AG10803 (cell line): ENCODE measurements at regions not wholly inside any gene's neighbourhood (a gene's known extent, or its start where the extent isn't known, plus 50 kb on each side); places are given as distances from the start of the nearest gene placed in this dataset.

Source experiments
- DNase-seq: peaks from one replicate; pipeline ENCODE4 v3.0.0; 2010; ENCODE audit warnings: low read depth
- H3K4me3 ChIP-seq: 2 replicates; pipeline ENCODE4 v1.5.1; 2011; ENCODE audit warnings: mild to moderate bottlenecking, low read length, control low read depth
- TF ChIP-seq, protein P1 (sequence below): conservative IDR thresholded peaks from 2 replicates; pipeline ENCODE4 v1.5.1; 2011; ENCODE audit warnings: mild to moderate bottlenecking, low read length, control low read depth, inconsistent platforms

DNA sequence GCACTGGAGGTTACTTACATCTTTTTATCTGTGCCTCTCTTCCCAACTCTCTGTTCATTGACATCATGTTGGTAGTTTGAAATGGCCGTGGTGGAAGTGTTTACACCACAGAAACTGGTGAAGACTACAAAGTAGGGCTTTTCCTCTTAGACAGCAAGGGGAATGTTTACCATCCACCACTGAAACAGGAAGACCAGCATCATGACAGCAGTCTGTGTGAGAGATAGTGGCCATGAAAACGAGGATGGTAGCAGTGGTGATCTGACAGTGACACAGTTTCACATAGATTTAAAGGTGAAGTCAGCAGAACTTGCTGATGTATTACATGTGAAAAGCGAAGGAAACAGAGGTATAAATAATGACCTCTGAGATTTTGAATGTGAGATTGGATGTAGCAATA, 115.7 kb downstream of the CCDC71L start:
- TF ChIP-seq, protein P1, sequence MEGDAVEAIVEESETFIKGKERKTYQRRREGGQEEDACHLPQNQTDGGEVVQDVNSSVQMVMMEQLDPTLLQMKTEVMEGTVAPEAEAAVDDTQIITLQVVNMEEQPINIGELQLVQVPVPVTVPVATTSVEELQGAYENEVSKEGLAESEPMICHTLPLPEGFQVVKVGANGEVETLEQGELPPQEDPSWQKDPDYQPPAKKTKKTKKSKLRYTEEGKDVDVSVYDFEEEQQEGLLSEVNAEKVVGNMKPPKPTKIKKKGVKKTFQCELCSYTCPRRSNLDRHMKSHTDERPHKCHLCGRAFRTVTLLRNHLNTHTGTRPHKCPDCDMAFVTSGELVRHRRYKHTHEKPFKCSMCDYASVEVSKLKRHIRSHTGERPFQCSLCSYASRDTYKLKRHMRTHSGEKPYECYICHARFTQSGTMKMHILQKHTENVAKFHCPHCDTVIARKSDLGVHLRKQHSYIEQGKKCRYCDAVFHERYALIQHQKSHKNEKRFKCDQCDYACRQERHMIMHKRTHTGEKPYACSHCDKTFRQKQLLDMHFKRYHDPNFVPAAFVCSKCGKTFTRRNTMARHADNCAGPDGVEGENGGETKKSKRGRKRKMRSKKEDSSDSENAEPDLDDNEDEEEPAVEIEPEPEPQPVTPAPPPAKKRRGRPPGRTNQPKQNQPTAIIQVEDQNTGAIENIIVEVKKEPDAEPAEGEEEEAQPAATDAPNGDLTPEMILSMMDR = no peak
- no peak overlapping the region for H3K4me3 ChIP-seq
- DNase-seq = no peak

DNA sequence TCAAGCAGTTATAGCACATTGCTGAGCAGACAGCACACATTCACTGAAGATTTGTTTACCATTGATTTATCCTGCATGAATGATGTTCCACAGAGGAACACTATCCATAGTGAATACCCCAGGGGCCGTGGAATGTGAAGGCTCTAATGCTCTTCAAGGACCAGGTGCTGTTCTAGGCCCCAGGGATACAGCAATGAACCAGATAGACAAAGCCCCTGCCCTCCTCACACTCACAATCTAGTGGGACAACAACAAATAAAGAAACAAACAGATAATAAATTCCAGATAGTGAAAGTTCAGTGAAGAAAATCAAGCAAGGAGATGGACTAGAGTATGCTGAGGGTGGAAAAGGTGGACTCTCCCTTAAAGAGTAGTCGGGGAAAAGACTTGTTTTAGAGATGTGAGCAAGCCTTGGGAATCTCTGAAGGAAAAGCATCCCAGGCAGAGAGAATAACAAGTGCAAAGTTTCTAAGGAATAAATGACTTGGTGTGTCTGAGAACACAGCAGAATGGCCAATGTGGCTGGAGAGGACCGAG, 117.7 kb downstream of the CCDC71L start:
- DNase-seq = no peak

DNA sequence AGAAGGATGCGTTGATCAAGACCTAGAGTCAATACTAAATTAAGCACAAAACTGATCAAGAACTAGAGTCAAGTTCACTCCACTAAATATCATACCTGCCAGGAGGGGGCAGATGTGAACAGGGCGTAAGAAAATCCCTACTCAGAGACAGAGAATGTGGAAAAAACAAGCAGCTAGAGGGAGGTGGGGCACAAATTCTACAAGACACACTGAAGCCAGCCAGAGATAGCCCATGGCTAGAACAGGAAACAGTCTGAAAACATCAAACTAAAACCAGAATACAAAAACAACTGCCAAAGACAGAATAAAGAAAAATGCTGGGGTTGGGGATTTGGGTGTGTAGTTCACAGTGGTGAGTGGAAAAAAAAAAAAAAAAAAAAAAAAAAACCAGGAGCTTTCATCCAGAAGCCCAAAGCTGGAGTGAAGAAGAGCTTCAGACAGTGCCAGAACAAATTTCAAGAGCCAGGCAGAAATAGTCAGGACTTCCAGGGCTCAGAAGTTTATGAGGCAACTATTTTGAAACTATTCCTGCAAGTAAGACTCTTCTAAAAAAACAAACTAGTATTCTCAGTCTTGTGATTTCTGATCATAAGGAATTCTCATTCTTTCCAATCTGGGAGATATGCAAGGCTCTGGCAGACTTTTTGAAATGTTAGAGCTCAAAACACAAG, 118.3 kb downstream of the CCDC71L start:
- peak; percentile 93 for DNase-seq

More for the DNA sequence above, 117.7 kb downstream of the CCDC71L start:
- TF ChIP-seq, protein P1 = no peak
- H3K4me3 ChIP-seq = no peak overlapping the region

DNA sequence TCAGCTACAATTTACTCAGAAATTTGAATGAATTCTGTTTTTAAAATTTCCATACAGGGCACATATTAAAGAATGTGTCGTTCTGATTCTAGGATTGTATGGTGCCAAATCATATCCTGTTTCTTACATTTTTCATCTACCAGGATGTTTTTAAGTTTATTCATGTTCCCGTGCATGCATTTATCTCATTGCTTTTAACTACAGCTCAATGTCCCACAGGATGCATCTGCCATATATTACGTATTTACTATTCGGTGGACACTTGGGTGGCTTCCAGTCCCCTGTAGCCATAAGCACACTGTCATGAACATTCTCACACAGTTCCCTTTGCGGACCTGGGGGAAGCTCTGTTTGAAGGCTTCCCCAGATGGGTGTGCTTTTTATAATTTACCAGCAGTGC, 122.3 kb downstream of the CCDC71L start:
- no peak overlapping the region for H3K4me3 ChIP-seq
- TF ChIP-seq, protein P1 = no peak
- DNase-seq = no peak

More for the DNA sequence above, 118.3 kb downstream of the CCDC71L start:
- no peak overlapping the region for H3K4me3 ChIP-seq
- TF ChIP-seq, protein P1 = peak; percentile 80

DNA sequence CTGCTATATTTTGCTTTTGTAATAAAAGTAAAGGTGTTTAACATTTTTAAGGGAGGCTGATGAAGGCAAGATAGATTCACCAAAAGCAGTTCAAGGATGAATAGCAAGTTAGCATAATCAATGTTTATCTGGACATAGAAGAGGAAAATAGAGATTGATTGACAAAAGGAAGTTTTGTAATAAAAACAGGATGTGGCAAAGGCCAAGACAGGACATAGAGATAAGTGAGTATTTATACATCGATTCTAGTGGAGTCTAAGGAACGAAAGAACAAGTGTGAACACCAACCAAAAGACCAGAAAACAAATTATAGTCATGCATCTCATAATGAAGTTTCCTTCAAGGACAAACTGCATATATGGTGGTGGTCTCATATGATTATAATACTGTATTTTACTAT, 123.8 kb downstream of the CCDC71L start:
- TF ChIP-seq, protein P1 = no peak
- no peak for DNase-seq
- no peak overlapping the region for H3K4me3 ChIP-seq

DNA sequence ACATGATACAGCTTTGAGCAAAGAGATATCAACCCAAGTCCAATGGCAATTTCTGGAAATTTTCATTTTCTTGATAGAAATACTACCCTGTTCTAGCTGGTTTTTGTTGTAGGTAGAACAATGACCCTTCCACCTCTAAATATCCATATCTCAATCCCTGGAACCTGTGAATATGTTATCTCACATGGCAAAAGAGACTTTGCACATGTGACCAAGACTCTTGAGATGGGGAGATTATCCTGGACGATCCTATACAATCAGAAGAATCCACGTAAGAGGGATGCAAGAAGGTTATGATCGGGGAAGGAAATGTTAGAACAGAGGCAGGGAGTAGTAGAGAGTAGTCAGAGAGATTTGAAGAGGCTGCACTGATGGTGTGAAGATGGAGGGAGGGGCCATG, 124.9 kb downstream of the CCDC71L start:
- H3K4me3 ChIP-seq = no peak overlapping the region
- TF ChIP-seq, protein P1 = no peak

More for the DNA sequence above, 124.9 kb downstream of the CCDC71L start:
- DNase-seq = no peak
